ENCODE measurements at regions not wholly inside any gene's neighbourhood (a gene's known extent, or its start where the extent isn't known, plus 50 kb on each side); places are given as distances from the start of the nearest gene placed in this dataset.

DNA sequence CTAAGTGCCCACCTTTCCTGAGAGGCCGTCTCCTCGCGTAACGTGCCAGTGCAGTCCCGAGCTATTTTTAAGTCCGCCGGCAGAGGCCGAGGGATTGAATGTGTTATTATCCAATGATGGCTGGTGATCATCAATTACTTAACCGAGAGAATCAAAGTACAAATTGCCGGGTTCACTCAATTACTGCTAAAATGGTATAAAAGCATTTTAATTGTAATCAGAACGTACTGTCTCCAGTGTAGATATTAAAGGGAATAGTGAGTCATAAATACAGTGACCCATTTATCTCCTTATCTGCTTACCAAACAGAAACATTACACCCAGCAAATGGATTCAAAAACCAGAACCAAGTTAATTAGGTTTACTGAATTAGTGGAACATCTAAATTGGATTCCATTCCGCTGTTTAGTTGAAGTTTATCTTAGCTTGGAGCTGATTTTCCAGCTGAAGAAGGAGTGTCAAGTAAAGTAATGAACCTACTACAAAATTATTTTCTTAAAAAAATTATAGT lies 334.9 kb downstream of the BRD1 start:
- DNase-seq: no peak
- Histone ChIP-seq H3K4me3 (ENCODE audit: low read length) (no peak overlapping the region), H3K27me3 (ENCODE audit: low read length) (no peaks in the 10 kb centered on the region), H3K9ac (ENCODE audit: low read length) (no peak overlapping the region), H3K79me2 (ENCODE audit: low read length) (peaks cover 15% of the 10 kb centered on the region), H3K9me3 (ENCODE audit: low read length) (no peaks in the 10 kb centered on the region), H3K27ac (ENCODE audit: low read length) (no peak overlapping the region), H4K20me1 (ENCODE audit: insufficient read depth, low read depth, low read length) (no peaks in the 10 kb centered on the region), H3K36me3 (ENCODE audit: insufficient read depth, low read length) (no peaks in the 10 kb centered on the region), H3K4me2 (ENCODE audit: low read depth, low read length, poor library complexity, severe bottlenecking) (no peak overlapping the region), H3K9me2 (replicated peaks; ENCODE audit: insufficient read depth, low read length) (no peaks in the 10 kb centered on the region), H3K4me1 (ENCODE audit: low read length) (peaks cover 15% of the 10 kb centered on the region), H2AFZ (ENCODE audit: low read length) (no peak overlapping the region)

DNA sequence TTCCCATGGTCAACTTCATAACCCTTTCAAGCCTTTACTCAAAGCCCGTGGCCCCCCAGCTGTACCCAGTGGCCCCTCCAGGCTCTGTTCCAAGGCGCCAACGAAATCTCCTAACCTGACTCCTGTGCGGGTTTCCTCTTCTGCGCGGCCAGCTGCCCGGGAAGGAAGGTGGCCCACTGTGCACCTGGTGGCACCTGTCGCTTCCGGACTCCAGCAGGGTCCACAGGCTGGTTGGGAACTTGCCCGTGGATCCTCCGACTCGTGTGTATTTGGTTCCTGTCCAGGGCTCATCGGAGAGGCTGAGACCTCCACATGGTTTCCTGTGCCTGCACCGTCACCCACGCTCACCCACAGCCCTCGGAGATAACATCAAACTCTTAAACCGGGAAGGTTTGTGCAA lies 335.4 kb downstream of the BRD1 start:
- Histone ChIP-seq H4K20me1 (ENCODE audit: insufficient read depth, low read depth, low read length) (no peaks in the 10 kb centered on the region), H2AFZ (ENCODE audit: low read length) (no peak overlapping the region), H3K27me3 (ENCODE audit: low read length) (no peaks in the 10 kb centered on the region), H3K4me1 (ENCODE audit: low read length) (peaks cover 20% of the 10 kb centered on the region), H3K36me3 (ENCODE audit: insufficient read depth, low read length) (no peaks in the 10 kb centered on the region), H3K9me3 (ENCODE audit: low read length) (no peaks in the 10 kb centered on the region), H3K4me3 (ENCODE audit: low read length) (no peak overlapping the region), H3K79me2 (ENCODE audit: low read length) (peaks cover 12% of the 10 kb centered on the region), H3K9ac (ENCODE audit: low read length) (no peak overlapping the region), H3K27ac (ENCODE audit: low read length) (no peak overlapping the region), H3K9me2 (replicated peaks; ENCODE audit: insufficient read depth, low read length) (no peaks in the 10 kb centered on the region), H3K4me2 (ENCODE audit: low read depth, low read length, poor library complexity, severe bottlenecking) (no peak overlapping the region)
- DNase-seq: no peak

DNA sequence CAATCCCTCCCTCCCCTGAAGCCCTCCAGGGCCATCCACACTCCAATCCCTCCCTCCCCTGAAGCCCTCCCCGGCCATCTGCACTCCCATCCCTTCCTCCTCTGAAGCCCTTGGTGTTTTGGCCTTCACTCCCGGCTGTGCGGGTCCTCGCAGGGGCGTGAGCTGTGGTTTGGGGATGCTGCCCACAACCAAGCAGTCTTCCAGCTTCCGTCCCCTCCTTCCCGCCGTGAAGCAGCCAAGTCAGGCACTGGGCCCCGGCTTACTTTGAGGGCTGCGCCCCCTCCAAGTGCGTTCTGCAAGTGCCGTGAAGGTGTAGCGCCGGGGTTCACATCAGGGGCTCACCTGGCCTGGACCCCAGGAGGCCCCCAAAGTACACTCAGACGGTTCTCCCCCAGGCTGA lies 335.9 kb downstream of the BRD1 start:
- Histone ChIP-seq H3K9me2 (replicated peaks; ENCODE audit: insufficient read depth, low read length) (no peaks in the 10 kb centered on the region), H3K4me2 (ENCODE audit: low read depth, low read length, poor library complexity, severe bottlenecking) (no peak overlapping the region), H3K27me3 (ENCODE audit: low read length) (no peaks in the 10 kb centered on the region), H3K4me3 (ENCODE audit: low read length) (no peak overlapping the region), H3K27ac (ENCODE audit: low read length) (no peak overlapping the region), H4K20me1 (ENCODE audit: insufficient read depth, low read depth, low read length) (no peaks in the 10 kb centered on the region), H2AFZ (ENCODE audit: low read length) (no peak overlapping the region), H3K79me2 (ENCODE audit: low read length) (peaks cover 10% of the 10 kb centered on the region), H3K9me3 (ENCODE audit: low read length) (no peaks in the 10 kb centered on the region), H3K36me3 (ENCODE audit: insufficient read depth, low read length) (no peaks in the 10 kb centered on the region), H3K9ac (ENCODE audit: low read length) (no peak overlapping the region), H3K4me1 (ENCODE audit: low read length) (peaks cover 21% of the 10 kb centered on the region)
- no peak for DNase-seq

DNA sequence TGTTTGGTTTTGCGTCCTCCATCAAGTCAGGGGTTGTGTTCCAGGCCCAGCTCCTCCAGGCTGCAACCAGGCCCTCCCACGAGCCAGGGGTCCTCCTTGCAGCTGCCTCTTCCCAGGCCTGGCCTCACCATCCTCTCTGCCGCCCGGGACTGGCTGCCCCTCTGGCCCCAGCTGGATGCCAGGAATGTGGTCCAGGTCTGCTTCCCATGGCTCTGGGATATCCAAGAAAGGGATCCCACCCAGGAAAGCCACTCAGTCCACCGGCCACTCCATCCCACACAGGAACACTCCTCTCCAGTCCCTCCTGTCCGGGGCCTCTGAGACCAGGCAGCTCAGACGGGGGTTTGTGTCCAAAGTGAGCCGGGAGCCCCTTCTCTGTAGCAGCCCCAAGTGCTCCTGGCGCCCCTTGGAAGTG lies 336.4 kb downstream of the BRD1 start:
- Histone ChIP-seq H3K4me1 (ENCODE audit: low read length) (peaks cover 21% of the 10 kb centered on the region), H3K9me2 (replicated peaks; ENCODE audit: insufficient read depth, low read length) (no peaks in the 10 kb centered on the region), H3K4me3 (ENCODE audit: low read length) (no peak overlapping the region), H3K9me3 (ENCODE audit: low read length) (no peaks in the 10 kb centered on the region), H3K9ac (ENCODE audit: low read length) (no peak overlapping the region), H3K4me2 (ENCODE audit: low read depth, low read length, poor library complexity, severe bottlenecking) (no peak overlapping the region), H3K27me3 (ENCODE audit: low read length) (no peaks in the 10 kb centered on the region), H3K36me3 (ENCODE audit: insufficient read depth, low read length) (no peaks in the 10 kb centered on the region), H3K27ac (ENCODE audit: low read length) (no peak overlapping the region), H4K20me1 (ENCODE audit: insufficient read depth, low read depth, low read length) (no peaks in the 10 kb centered on the region), H2AFZ (ENCODE audit: low read length) (no peak overlapping the region), H3K79me2 (ENCODE audit: low read length) (peaks cover 7% of the 10 kb centered on the region)
- no peak for DNase-seq

DNA sequence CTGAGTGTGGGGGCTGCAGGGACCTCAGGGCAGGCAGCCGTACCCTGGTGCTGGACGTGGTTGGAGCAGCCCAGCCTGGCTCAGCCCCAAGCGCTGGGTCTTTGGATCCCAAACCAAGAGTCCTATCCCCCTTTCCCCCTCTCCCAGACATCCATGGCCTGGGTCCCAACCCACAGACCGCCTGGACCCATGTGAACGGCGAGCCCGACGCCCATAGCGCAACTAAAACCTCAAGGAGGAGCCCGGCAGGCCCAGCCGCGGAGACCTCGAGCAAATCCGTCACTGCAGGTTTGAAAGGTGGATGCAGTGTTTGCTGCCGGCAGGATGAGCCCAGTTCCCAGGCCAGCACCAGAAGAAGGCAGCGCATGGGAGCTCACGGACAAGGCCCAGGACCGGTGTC lies 337.0 kb downstream of the BRD1 start:
- H3K27me3 ChIP-seq (ENCODE audit: low read length): no peaks in the 10 kb centered on the region
- H3K36me3 ChIP-seq (ENCODE audit: insufficient read depth, low read length): no peaks in the 10 kb centered on the region
- H4K20me1 ChIP-seq (ENCODE audit: insufficient read depth, low read depth, low read length): no peaks in the 10 kb centered on the region
- 0 out of 2 replicates have a peak, but pooled peaks cover 9% of the 10 kb centered on the region for H3K79me2 ChIP-seq (ENCODE audit: low read length)
- H3K27ac ChIP-seq (ENCODE audit: low read length): no peak overlapping the region
- DNase-seq: no peak
- no peaks in the 10 kb centered on the region for H3K9me2 ChIP-seq (replicated peaks; ENCODE audit: insufficient read depth, low read length)
- no peak overlapping the region for H3K4me2 ChIP-seq (ENCODE audit: low read depth, low read length, poor library complexity, severe bottlenecking)
- H2AFZ ChIP-seq (ENCODE audit: low read length): no peak overlapping the region
- no peaks in the 10 kb centered on the region for H3K9me3 ChIP-seq (ENCODE audit: low read length)
- no peak overlapping the region for H3K9ac ChIP-seq (ENCODE audit: low read length)
- H3K4me3 ChIP-seq (ENCODE audit: low read length): no peak overlapping the region
- peaks cover 21% of the 10 kb centered on the region for H3K4me1 ChIP-seq (ENCODE audit: low read length)

DNA sequence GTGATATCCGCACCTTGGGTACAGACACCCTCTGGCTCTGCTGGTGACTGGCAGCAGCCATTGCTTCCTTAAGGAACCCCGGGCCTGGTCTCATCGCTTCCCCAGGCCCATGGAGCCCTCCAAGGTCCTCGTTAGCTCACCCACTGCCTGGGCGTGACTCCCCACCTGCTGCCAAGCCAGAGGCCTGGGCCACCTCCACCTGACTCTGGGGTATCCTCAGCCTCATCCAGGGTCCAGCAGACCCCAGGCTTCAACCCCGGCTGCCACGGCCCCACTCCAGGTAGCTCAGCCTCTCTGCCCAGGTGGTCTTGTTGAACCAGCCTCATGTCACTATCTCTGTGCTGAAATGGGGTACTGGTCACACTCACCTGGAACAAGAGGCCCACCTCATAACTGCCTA lies 337.9 kb downstream of the BRD1 start:
- Histone ChIP-seq H3K9me2 (replicated peaks; ENCODE audit: insufficient read depth, low read length) (no peaks in the 10 kb centered on the region), H2AFZ (ENCODE audit: low read length) (no peak overlapping the region), H3K27me3 (ENCODE audit: low read length) (no peaks in the 10 kb centered on the region), H3K36me3 (ENCODE audit: insufficient read depth, low read length) (no peaks in the 10 kb centered on the region), H3K9me3 (ENCODE audit: low read length) (no peaks in the 10 kb centered on the region), H3K4me2 (ENCODE audit: low read depth, low read length, poor library complexity, severe bottlenecking) (no peak overlapping the region), H3K79me2 (ENCODE audit: low read length) (0 out of 2 replicates have a peak, but pooled peaks cover 5% of the 10 kb centered on the region), H3K4me3 (ENCODE audit: low read length) (no peak overlapping the region), H3K9ac (ENCODE audit: low read length) (no peak overlapping the region), H3K27ac (ENCODE audit: low read length) (no peak overlapping the region), H3K4me1 (ENCODE audit: low read length) (peaks cover 21% of the 10 kb centered on the region), H4K20me1 (ENCODE audit: insufficient read depth, low read depth, low read length) (no peaks in the 10 kb centered on the region)
- DNase-seq: no peak

DNA sequence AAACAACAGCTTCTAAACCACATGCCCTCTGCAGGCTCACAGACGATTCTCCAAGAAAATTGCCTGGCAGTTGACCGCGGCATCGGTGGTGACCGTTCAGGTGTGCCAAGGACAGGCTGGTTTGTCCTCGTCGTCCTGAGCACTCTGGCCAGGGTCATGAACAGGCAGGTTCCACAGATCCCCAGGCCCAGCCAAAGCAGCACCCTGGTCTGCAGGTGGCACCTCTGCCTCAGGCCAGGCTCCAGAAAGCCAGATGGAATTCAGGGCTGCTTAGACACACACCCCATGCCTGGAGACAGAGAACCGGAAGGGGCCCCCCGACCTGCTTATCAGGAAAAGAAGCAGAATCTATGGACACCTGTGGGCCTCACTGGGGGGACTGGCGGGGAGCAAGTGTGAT lies 338.7 kb downstream of the BRD1 start:
- Histone ChIP-seq H3K9me3 (ENCODE audit: low read length) (no peaks in the 10 kb centered on the region), H3K36me3 (ENCODE audit: insufficient read depth, low read length) (no peaks in the 10 kb centered on the region), H3K4me3 (ENCODE audit: low read length) (no peak overlapping the region), H3K4me2 (ENCODE audit: low read depth, low read length, poor library complexity, severe bottlenecking) (no peak overlapping the region), H3K79me2 (ENCODE audit: low read length) (0 out of 2 replicates have a peak, but pooled peaks cover 2% of the 10 kb centered on the region), H3K4me1 (ENCODE audit: low read length) (peaks cover 21% of the 10 kb centered on the region), H3K27ac (ENCODE audit: low read length) (no peak overlapping the region), H3K9me2 (replicated peaks; ENCODE audit: insufficient read depth, low read length) (no peaks in the 10 kb centered on the region), H3K9ac (ENCODE audit: low read length) (no peak overlapping the region), H3K27me3 (ENCODE audit: low read length) (no peaks in the 10 kb centered on the region), H2AFZ (ENCODE audit: low read length) (no peak overlapping the region), H4K20me1 (ENCODE audit: insufficient read depth, low read depth, low read length) (no peaks in the 10 kb centered on the region)
- no peak for DNase-seq

DNA sequence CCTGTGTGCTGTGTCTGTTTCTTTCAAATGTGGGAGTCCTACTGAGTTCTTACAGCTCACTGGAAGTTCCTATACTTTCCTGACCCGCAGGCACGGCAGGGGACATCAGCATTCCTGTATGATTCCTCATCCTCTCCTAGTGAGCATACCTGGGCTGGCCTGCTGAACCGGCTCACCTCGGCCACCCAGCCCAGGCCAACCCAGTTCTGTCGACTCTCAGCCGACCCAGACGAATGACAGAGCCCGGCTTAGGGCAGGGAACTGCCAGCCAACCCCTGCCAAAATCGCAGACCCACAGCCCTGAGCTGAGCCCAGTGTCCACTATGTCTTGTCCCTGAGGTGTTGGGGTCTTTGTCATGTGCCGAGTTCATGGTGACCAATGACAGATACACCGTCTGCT lies 339.7 kb downstream of the BRD1 start:
- H3K4me3 ChIP-seq (ENCODE audit: low read length): no peak overlapping the region
- peaks cover 21% of the 10 kb centered on the region for H3K4me1 ChIP-seq (ENCODE audit: low read length)
- H3K9ac ChIP-seq (ENCODE audit: low read length): no peak overlapping the region
- H4K20me1 ChIP-seq (ENCODE audit: insufficient read depth, low read depth, low read length): no peaks in the 10 kb centered on the region
- H3K4me2 ChIP-seq (ENCODE audit: low read depth, low read length, poor library complexity, severe bottlenecking): no peak overlapping the region
- no peak for DNase-seq
- no peaks in the 10 kb centered on the region for H3K9me2 ChIP-seq (replicated peaks; ENCODE audit: insufficient read depth, low read length)
- H3K36me3 ChIP-seq (ENCODE audit: insufficient read depth, low read length): no peaks in the 10 kb centered on the region
- no peak overlapping the region for H3K27ac ChIP-seq (ENCODE audit: low read length)
- H3K9me3 ChIP-seq (ENCODE audit: low read length): no peaks in the 10 kb centered on the region
- H2AFZ ChIP-seq (ENCODE audit: low read length): no peak overlapping the region
- H3K79me2 ChIP-seq (ENCODE audit: low read length): 0 out of 2 replicates have a peak, but pooled peaks cover 2% of the 10 kb centered on the region
- H3K27me3 ChIP-seq (ENCODE audit: low read length): no peaks in the 10 kb centered on the region

DNA sequence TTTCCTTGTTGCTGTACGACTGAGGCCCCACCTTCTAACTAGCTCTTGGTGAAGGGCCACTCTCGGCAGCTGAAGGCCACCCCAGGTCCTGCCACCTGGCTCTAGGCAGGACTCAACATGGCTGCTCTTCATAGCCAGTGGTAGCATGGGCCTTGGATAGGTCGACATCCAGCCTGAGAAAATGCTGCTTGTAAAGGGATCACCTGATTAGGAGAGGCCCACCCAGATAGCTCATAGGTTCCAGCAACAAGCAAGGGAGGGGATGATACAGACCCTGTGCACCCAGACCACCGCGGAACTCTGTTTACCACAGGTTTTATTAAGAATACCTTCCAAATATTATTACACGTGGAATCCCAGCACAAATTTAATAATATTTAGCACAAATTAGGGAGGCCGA lies 341.4 kb downstream of the BRD1 start:
- Histone ChIP-seq H3K9ac (ENCODE audit: low read length) (no peak overlapping the region), H3K36me3 (ENCODE audit: insufficient read depth, low read length) (no peaks in the 10 kb centered on the region), H3K4me3 (ENCODE audit: low read length) (no peak overlapping the region), H3K79me2 (ENCODE audit: low read length) (0 out of 2 replicates have a peak, but pooled peaks cover 2% of the 10 kb centered on the region), H3K9me2 (replicated peaks; ENCODE audit: insufficient read depth, low read length) (no peaks in the 10 kb centered on the region), H4K20me1 (ENCODE audit: insufficient read depth, low read depth, low read length) (no peaks in the 10 kb centered on the region), H3K27me3 (ENCODE audit: low read length) (no peaks in the 10 kb centered on the region), H3K9me3 (ENCODE audit: low read length) (no peaks in the 10 kb centered on the region), H3K4me2 (ENCODE audit: low read depth, low read length, poor library complexity, severe bottlenecking) (no peak overlapping the region), H3K4me1 (ENCODE audit: low read length) (peaks cover 21% of the 10 kb centered on the region), H3K27ac (ENCODE audit: low read length) (no peak overlapping the region), H2AFZ (ENCODE audit: low read length) (no peak overlapping the region)
- no peak for DNase-seq

Data from Karpas-422 (cell line).